NCI-H146 treated with DMSO at 0.1 percent for 48 hours (cell line): ENCODE measurements at regions not wholly inside any gene's neighbourhood (a gene's known extent, or its start where the extent isn't known, plus 50 kb on each side); places are given as distances from the start of the nearest gene placed in this dataset.

ENCODE experiments used
- DNase-seq: peaks from one replicate; lab custom pipeline; 2025; ENCODE audit not compliant: unreplicated experiment; lab: John Stamatoyannopoulos, UW

DNA sequence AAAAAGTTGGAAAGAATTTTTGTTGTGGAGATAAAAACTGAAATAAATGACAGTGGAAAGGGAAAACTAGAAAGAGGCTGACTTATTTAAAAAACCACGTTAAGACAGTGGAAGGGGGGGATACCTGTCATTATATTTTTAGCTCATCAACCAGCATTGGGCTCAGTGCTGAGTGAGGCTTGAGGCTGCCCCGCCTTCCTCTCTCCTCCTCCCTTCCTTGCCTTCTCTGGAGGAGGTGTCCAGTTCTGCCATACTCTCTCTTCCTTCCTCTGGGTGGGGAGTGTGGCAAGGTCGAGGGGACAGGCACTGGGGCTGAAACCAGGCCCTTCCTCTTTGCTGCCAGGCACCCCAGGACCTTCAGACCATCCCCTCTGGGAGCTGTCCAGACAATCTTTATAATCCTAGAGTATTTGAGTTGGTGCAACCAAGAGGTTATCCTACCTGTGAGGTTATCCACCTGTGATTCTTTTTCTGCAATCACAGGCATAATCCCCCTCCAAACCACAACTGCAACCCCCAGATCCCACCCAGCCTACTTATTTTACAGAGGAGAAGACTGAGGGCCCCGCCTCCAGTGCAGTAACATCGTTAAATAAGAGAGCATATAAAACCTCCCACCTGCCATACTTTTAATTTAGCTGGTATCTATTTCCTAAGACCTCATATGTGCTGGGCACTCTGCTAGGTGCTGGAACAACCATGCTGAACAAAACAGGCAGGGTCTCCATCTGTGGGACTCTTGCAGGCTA lies 578.5 kb downstream of the BUD13 start:
- DNase-seq = no peak

DNA sequence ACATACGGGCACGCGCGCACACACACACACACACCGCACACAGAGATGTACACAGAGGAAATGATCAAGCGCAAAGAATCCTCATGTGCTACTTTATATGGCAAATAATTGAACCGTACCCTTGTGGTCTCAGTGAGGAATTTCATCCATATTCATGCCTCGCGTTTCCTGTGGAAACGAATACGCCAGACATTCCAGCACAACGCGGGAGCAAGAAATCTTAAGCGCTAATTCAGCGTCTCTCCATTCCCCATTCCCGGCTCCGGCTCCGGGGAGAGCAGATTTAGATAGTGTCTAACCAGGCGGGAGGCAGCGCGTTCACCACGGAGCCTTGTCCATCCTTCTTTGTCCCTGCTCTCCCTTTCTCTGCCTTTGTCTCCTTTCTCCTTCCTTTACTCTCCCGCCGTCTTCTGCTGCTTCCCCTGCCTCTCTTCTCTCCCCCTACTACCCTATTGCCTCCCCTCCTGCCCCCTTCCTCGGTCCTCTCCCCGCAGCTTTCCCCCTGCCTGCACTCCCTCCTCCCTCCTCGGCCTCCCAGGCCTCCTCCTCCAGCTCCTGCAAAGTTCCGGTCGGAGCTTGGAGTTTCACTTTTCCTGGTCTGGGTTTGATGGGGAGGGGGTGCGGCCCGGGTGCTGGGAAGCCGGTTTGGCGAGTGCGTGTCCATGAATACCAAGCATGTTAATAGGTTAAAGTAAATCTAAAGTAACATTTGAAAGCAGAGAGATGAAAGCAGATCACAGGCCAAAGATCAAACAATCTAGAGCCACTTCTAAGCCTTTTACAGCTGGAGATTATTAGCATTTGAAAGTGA lies 579.3 kb downstream of the BUD13 start:
- DNase-seq = peak; percentile 31

DNA sequence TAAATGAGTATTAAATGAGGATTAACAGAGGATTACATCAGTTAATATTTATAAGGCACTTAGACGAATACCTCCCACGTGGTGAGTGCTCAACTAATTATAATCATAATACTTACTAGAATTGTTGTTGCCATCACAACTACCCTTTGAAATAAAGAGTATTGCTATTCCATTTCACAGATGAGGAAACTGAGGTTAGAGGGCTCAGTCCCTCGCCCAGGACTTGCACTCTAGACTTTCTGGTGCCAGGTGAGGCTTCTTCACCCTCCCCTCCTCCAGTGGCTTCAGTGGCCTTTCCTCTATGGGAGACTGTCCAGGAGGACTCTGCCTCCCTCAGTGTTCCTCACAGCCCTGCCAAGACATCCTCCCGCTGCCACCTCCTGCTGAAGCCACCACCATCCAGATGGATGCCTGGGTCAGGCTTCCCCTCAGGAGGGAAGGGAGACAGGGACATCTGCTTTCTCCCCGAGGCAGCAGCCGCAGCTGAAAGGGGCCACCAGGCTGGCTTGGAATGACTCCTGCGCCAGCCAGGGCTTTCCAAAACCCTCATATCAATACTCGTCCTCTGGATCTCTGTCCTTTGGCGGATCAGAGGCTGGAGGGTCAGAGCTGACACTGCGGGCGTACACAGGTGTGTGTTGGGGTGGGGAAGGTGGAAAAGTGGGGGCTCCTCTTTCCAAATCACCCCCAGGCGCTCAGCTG lies 580.1 kb downstream of the BUD13 start:
- no peak for DNase-seq

DNA sequence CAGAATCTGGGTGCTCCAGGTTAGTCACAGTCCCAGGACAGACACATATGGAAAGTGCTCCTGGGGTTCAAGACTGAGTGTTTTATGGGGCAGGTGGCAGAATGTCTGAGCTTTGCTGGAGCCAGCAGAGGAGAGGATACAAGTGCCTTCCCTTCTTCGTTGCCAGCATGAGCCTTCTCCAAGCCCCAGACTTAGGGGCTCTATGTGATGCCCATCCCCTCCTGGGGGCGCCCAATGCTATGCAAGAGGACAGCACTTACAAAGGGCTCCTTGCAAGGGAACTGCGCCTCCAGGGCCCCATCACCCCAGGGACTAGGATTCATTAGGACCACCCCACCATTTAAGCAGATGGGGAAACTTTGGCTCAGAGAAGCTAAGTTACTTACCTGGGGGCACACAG lies 581.9 kb downstream of the BUD13 start:
- DNase-seq = no peak

DNA sequence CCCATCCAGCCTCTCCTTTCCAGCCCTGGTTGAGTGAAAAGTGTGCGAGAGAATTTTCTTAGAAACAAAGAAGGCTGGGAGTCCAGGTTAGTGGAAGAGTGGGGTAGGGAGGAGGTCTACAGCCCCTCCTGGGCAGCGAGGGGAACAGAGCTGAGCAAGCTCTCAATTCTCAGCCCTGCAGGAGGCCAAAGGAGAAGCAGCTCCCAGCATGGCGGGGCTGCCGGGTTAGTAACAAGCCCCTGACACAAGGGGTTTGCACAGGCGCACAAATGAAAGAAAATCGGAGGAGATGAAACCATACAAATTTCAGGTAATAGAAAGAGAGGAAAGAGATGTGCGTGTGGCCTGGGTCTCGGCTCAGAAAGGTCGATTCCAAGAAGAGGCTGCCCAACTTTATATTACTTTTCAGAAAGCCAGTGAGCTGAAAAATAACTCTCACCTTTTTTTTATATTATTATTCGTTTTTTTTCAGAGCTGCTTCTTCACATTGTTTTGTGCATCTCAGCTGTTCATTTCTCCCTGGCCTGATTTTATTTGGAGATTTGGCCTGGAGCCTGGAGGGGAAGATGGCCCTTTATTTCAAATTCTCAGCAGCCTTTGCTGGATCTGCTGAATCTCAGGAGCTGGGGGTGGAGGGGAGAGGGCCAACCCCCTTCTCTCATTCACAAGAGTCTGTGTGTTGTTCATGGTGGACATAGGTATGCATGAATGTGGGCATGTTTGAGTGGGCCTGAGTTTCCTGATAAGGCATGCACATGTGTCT lies 583.2 kb downstream of the BUD13 start:
- no peak for DNase-seq

DNA sequence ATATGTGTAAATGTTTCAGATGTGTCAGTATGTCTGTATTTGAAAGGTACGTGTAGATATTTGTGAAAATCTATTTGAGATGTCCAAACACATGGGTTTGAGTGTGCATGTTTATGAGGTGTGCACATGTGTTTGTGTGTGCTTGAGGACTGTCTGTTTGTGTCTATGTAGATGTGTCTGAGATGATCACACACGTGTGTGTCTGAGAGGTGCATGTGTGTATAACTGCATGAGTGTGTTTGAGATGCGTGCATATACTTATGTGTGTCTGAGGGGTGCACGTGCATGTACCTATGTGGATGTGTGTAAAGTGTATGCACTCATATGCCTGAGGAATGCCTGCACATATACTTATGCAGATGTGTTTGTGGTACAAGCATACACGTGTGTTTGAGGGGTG lies 584.4 kb downstream of the BUD13 start:
- DNase-seq = no peak

DNA sequence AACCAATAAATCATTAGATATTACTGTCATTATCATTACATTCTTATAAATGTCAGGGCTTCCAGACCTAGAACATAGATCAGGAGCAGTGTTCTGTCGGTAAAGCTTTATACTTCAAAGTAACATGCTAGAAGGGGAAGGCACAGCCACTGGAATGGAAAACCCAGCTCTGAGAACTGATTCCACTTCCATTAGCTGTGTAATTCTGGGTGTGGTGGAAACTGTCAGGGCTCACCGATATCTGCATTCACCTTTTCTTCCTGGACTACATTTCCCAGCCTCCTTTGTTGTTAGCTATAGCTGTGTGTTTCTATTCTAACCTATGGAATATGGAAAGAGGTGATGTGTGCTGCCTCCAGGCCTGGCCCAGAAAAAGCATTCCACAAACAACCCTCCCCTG lies 585.8 kb downstream of the BUD13 start:
- DNase-seq = no peak

DNA sequence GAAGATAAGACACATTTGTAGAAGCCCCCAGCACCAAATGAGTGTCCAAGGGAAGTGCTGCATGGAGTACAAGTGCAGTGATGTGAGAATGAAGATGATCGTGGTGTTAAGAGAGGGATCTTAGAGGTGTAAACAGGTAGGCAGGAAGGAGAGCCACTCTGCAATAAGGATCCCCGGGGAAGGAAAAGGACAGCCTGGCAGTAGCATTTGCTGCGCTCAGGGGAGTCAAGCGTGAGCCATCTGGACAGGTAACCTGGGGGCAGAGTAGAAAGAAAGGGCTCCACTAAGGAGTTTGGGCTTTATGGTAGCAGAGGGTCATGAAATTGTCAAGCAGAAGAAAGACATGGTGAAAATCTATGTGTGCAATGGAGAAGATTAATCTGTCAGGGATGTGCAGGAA lies 587.2 kb downstream of the BUD13 start:
- no peak for DNase-seq

DNA sequence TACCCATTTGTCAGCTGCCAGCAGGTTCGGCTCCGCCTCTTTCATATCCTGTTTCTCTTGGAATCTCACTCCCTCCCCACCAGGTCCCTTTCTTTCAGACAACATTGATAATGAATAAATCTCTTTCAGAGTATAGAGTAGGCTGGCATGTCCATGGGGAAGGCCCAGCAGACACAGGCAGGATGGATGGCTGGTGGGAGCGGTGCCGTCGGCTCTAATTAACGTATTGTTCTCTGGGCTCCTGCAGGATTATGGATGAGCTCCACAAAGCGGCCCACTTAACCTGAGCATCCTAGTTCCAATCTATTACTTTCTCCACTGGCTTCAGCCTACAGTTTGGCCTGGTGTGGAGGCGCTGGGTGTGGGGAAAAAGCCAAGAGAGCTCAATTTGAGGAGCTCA lies 588.0 kb downstream of the BUD13 start:
- no peak for DNase-seq

DNA sequence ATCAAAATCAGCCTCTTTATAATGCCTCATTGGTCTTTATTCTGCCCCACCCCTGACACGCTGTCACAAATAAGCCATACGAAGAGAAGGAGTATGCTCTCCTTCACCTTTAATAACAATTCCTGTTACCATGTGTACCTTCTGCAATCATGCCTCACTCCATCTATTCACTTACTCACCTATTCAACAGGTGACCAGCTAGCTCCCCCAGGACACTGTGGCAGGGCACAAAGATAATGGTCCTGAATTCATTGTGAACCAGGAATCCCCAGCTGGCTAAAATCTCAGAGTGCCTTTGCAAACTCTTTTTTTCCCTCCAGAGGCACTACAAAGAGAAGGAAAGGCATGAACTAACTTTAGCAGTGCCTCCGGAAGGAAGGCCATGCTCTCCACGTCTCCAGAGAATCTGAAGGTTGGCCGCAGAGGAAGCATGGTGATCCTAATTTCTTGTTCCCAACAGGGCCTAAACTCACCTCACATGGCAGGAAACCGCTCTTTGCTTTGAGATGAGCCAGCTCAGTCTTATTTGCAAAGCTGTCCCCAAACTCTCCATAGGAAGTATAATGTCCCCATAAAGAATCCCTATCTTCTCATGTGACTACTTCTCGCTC lies 590.3 kb downstream of the BUD13 start:
- no peak for DNase-seq

DNA sequence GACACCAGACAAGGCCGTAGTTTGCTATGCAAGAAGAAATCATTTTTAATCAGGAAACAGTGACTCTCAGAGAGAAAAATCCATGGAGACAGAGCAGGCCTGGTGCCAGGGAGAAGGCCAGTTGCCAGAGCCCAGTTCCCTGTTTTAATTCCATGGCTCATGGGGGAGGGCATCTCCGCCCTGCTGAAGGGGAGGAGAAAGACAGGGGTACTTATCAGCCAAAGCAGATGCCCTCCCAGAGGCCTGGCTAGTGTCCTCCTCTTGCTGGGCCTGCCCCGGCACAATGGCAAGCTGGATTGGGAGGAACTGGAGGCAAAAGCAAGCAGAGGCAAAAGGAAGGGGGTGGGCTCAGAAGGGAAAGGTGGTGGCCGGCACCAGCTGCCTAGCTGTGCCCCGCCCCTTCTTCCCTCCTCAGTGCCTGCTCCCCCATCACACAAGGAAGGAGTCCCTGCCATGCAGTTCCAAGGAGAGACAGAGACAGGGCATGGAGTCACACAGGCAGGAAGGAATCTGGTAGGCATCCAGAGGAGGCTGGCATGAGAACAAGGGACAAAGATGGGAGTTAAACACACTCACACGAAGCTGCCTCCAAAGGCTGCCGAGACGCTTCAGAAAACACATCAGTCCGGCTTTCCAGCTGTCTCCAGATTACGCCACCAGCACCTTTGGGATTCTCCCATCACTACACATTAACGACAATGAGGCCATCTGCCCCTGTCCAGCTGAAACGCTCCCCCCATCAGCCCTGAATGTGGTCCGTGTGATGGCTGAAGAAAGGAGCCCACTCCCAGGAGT lies 591.8 kb downstream of the BUD13 start:
- no peak for DNase-seq

DNA sequence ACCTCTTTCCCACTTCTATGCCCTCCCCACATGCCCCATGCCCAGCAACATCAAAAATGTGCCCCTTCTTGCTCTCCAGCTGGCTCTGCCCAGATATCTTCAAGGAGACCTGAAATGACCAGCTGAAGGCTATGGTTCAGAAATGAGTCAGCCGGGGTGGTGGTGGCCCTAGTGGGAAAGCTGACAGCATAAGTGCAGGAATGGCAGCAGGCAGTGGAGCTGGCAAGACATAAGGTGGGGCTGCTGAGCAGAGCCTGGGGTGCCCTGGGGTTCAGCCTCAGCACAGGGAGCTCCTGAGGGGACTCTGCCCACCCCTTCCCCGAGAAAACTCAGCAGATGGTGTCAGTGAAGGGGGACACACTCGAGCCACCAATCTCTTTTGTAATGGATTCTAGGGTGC lies 593.4 kb downstream of the BUD13 start:
- DNase-seq = no peak

DNA sequence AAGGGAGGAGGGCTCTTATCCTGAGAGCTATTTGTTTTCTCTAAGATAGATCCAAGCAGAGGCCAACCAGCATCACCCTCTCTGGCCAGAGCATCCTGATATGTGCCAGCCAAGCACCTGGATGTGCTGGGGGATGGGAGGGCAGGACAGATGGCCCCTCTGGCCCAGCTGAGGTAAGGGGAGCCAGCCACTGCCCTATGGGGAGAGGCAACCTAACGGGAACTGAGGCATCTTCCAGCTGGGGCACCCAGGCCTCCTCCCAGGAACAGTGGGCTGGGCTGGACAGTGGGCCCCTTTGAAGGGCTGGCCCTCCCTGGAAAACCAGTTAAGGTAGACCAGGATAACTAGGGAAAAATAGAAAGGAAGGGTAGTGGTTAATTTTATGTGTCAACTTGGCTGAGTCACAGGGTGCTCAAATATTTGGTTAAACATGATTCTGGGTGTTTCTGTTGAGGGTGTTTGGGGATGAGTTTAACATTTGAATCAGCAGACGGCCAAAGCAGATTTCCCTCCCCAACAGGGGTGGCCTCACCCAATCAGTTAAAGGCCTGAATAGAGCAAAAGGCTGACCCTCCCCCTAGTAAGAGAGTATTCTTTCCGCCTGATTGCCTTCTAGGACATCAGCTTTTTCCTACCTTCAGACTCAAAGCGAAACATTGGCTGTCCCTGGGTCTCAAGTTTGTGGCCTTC lies 595.1 kb downstream of the BUD13 start:
- no peak for DNase-seq

DNA sequence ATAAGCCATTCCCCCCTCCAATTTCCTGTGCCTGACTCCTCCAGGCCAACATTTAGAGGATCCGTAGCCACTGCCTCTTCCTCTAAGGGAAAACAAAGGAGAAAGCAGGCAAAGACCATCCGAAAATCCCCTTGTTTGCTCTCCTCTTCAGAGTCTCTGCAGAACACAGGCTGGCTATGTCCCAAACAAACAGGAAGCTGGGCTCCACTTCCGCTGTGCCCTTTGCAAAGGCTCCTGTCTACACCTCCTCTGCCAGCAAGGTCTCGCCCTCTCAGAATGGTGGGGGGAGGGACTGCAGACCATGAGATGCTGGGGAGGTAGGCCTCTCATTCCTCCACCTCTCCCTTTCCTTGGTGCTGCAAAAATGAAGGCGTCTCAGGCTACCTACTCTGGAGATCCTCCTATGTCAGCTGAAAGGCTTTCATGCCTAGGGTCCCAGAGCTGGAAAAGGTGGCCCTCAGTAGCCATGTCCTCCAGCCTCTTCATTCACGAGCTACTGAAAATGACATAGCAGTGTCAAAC lies 596.2 kb downstream of the BUD13 start:
- DNase-seq = no peak

DNA sequence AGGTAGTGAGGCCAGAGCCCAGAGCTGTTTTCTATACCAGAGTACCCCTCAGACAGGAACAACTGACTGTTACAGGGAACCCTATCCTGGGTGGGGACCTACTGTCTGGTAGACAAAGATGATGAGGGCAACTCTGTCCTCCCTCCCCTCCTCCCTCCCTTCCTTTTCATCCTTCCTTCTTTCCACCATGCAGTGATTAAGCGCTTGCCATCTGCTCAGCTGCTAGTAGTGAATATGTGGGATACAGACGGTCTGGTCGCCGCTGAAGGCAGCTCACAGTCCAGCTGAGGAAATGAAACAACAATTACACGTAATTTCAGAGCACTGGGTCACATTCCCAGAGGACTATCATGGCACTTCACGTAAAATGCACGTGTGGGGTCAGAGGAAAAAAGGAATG lies 597.1 kb downstream of the BUD13 start:
- no peak for DNase-seq

DNA sequence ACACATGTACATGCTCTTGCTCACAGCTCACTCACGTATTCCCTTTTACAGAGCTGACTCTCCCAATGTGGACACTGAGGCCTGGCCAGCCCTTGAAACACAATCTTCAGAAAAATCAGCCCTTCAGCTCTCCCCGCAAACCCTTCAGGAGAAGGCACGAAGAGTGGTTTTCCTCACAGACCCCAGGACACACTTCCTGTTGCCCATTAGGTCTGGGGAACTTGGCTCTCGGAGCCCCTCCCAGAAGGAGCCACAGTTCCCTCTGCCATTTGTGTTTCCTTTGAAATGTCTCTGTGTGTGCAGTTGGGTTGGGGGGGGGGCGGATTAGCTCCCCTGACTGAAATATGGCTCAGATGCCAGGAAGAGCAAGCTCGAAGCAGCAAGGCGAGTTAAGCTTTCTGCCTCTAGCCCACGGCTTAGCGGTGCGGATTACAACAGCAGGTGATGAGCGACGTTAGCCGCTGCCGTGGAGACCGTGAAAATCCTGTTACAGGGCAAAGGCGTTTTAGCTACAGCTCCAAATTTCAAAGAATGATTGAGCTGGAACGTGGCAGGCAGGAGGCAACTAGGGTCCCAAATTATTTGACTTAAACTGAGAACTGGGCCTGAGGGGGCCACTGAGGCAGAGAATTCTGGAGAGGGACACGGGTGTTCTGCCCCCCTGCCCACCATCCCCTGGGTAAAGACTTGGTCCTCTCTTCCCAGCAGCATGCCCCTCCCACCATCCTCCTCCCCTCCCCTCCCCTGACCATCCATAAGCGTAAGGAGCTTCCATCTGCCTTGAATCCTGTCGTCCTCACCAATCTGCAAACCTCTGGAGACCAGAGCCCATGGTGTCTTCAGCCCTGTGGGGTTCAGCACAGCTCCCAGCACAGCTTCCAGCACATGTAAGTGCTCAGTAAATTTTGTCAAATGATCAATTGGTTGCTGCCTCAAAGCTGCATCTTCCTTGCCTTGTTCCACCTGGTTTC lies 598.6 kb downstream of the BUD13 start:
- DNase-seq = no peak

DNA sequence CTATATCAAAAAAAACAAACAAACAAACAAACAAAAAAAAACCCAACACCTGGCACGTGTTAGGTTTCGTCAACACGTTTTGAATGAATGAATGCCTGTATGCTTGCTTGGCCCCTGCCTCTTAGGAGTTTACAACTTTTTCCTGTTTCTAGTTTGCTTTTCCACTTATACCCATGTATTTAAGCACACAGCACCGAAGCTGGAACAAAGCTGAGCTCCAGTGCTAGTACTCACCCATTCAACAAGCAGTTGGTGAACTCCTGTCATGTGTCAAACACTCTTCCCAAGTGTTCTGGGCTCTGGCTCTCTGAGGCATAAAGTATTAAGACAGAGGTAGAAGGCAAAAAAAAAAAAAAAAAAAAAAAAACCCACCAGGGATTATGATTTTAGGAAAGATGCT lies 599.3 kb downstream of the BUD13 start:
- no peak for DNase-seq

DNA sequence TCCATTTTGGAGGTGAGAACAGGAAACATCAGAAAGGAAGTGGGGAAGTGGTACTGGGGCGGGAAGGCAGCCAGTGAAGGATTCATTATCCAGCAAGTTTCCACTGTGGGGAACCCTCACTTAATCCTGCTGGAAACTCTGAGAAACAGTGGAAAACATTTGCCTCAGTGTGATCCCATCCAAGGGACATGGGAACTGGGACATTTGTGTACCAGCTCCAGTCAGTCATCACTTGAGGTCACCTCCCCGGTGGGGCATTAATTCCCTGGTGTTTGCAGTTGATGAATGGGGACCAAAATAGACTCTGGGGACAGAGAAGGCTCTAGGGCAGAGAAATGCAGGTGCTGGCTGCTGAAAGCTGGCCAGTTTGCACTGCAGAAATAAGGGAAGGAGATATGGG lies 599.9 kb downstream of the BUD13 start:
- peak; percentile 21 for DNase-seq
